ENCODE measurements at regions not wholly inside any gene's neighbourhood (a gene's known extent, or its start where the extent isn't known, plus 50 kb on each side); places are given as distances from the start of the nearest gene placed in this dataset.

- H3K36me3 Mint-ChIP-seq (ENCODE audit: low read depth), result peaks cover 4% of the 10 kb centered on the region; the same call in 1 of the 2 replicates
These were observed 726.9 kb downstream of the CDH8 start for GRCh38 chr16:61309386-61309785.

DNA sequence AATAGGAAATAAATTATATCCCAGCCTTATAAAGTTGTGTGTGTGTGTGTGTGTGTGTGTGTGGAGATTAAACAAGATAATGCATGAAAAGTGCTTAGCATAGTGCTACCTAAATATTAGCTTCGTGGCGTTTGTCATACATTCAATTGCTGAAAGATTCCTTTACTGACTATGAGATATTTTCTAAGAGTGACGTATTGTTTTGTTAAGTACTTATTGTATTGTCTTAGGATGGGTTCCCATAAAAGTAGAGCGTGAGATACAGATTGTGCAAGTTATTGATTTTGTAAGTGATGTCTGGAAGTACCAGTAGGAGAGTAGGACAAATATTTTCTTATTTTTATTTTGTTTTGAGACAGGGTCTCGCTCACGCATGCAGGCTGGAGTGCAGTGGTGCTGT is 730.0 kb downstream of the CDH8 start:
- Mint-ChIP-seq H3K27ac (no peak overlapping the region), H3K36me3 (ENCODE audit: low read depth) (peaks cover 4% of the 10 kb centered on the region; the same call in 1 of the 2 replicates), H3K27me3 (ENCODE audit: insufficient read depth) (no peaks in the 10 kb centered on the region), H3K4me3 (no peak overlapping the region), H3K4me1 (ENCODE audit: low read depth) (no peaks in the 10 kb centered on the region), H3K9me3 (peaks cover 46% of the 10 kb centered on the region)
- no peak for TF ChIP-seq CTCF (IDR thresholded peaks at IDR 0.05)
- DNase-seq, result no peak

More at GRCh38 chr16:61309386-61309785, 726.9 kb downstream of the CDH8 start:
- H3K27ac Mint-ChIP-seq, result no peak overlapping the region
- peaks cover 33% of the 10 kb centered on the region for H3K9me3 Mint-ChIP-seq
- H3K27me3 Mint-ChIP-seq (ENCODE audit: insufficient read depth), result no peaks in the 10 kb centered on the region
- H3K4me1 Mint-ChIP-seq (ENCODE audit: low read depth), result no peaks in the 10 kb centered on the region
- no peak overlapping the region for H3K4me3 Mint-ChIP-seq
- TF ChIP-seq CTCF (IDR thresholded peaks at IDR 0.05), result no peak
- no peak for DNase-seq

- Mint-ChIP-seq H3K27ac (no peak overlapping the region), H3K36me3 (ENCODE audit: low read depth) (no peaks in the 10 kb centered on the region), H3K4me3 (no peak overlapping the region), H3K9me3 (peaks cover 35% of the 10 kb centered on the region), H3K27me3 (ENCODE audit: insufficient read depth) (no peaks in the 10 kb centered on the region), H3K4me1 (ENCODE audit: low read depth) (no peaks in the 10 kb centered on the region)
- no peak for TF ChIP-seq CTCF (IDR thresholded peaks at IDR 0.05)
- DNase-seq, result no peak
These were observed 739.4 kb downstream of the CDH8 start for GRCh38 chr16:61296814-61297213.

GRCh38 chr16:61296305-61296704 is 739.9 kb downstream of the CDH8 start:
- Mint-ChIP-seq H3K27me3 (ENCODE audit: insufficient read depth) (no peaks in the 10 kb centered on the region), H3K9me3 (peaks cover 30% of the 10 kb centered on the region), H3K27ac (no peak overlapping the region), H3K4me3 (no peak overlapping the region), H3K36me3 (ENCODE audit: low read depth) (no peaks in the 10 kb centered on the region), H3K4me1 (ENCODE audit: low read depth) (no peaks in the 10 kb centered on the region)
- DNase-seq, result no peak
- no peak for TF ChIP-seq CTCF (IDR thresholded peaks at IDR 0.05)

- no peak for TF ChIP-seq CTCF (IDR thresholded peaks at IDR 0.05)
- Mint-ChIP-seq H3K4me3 (no peak overlapping the region), H3K4me1 (ENCODE audit: low read depth) (no peaks in the 10 kb centered on the region), H3K27ac (no peak overlapping the region), H3K36me3 (ENCODE audit: low read depth) (no peaks in the 10 kb centered on the region), H3K9me3 (peaks cover 26% of the 10 kb centered on the region), H3K27me3 (ENCODE audit: insufficient read depth) (no peaks in the 10 kb centered on the region)
- DNase-seq, result no peak
These were observed 740.9 kb downstream of the CDH8 start for GRCh38 chr16:61295311-61295710.

DNA sequence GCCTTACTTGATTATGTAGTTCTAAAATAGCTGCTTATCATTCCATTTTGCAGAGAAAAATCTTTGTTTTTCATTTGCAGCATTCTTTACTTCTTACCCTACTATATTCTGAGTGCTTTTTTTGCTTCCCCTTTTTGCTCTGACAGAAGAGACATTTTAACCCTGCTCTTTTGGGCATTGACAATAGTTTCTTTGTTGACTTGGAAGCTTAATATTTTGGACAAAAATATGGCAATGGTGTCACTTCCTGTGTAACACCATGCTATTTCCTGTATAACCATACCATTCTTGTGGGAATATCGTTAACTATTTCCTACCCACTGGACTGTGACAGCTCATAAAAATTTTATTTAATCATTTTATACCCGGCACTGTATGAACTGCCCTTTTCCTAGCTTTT is 747.1 kb downstream of the CDH8 start:
- H3K4me1 Mint-ChIP-seq (ENCODE audit: low read depth), result no peaks in the 10 kb centered on the region

More for the DNA sequence above, 747.1 kb downstream of the CDH8 start:
- H3K9me3 Mint-ChIP-seq, result peaks cover 16% of the 10 kb centered on the region
- H3K27ac Mint-ChIP-seq, result no peak overlapping the region
- no peaks in the 10 kb centered on the region for H3K27me3 Mint-ChIP-seq (ENCODE audit: insufficient read depth)
- no peak for TF ChIP-seq CTCF (IDR thresholded peaks at IDR 0.05)
- no peak for DNase-seq
- no peak overlapping the region for H3K4me3 Mint-ChIP-seq
- H3K36me3 Mint-ChIP-seq (ENCODE audit: low read depth), result no peaks in the 10 kb centered on the region; the same call in 1 of the 2 replicates
